Stimulated activated CD4-positive, alpha-beta T cell treated with anti-CD3 and anti-CD28 coated beads, Interleukin-4, amount 100 ng/mL, for 1 hour (primary cell): ENCODE measurements at regions not wholly inside any gene's neighbourhood (a gene's known extent, or its start where the extent isn't known, plus 50 kb on each side); places are given as distances from the start of the nearest gene placed in this dataset.

Experiments
- DNase-seq: peaks from one replicate; pipeline ENCODE4 v3.0.0-alpha.2; 2020

DNA sequence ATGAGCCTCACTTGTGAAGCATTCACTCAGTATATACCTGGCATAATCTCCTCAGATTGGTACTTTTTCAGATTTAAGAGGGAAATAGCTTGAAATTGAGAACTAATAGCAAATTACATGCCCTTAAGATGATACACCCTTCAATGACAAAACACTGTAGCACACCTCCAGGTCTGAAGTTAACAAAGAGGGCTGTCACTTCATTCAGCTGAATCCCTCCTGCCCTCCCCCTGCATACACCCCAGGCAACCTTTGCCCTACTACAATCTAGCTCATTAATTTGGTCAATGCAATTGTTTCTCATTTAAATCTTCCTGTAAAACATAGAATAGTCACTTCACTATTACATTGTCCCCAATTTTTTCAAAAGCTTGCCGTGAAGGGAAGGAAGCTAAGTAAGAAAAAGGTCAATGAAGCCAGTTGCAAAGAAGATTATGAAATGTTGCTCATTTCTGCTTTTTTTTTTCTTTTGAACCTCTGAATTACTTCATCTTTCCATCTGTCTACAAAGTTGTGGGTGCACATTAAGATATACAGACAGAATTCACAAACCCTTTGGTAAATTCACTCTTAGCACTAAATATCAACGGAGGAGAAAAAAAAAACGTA, 294.8 kb upstream of the PTGER4 start:
- DNase-seq = no peak

DNA sequence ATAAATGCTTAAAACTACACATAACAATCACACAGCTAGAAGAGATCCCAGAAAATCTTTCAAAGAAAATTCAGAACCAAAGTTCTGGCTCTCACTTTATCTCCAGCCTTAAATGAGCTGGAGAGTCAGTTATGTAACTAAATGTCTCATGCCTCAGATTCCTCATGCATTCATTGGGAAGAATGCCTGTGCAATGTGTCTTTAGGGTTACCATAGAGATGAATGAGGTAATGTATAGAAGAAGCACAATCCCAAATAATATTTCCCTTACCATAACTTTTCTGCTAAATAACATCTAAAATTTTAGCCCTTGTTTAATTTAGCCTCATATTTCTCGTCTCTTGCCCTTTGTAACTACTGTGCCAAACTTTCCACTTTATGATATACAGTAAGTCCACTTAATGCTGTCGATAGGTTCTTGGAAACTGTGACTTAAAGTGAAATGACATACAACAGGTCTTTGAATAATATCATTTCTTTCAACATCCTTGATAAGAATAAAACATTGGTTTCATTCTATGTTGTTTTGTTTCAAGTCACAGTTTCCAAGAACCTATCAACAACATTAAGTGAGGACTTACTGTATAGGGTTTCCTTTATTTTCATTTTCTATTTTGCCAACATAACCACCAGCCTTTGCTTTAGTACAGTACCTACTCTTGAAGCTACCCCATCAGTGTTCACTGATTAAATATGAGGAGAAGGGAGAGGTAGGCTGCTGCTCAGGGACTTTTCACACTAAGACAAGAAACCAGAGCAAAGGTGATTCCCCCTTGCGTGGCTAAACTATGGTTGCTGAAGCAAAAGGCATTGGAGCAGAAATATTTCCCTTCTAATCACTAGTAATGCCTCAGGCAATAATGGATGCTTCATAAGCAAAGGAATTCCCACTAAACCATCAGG, 295.7 kb upstream of the PTGER4 start:
- DNase-seq = no peak

DNA sequence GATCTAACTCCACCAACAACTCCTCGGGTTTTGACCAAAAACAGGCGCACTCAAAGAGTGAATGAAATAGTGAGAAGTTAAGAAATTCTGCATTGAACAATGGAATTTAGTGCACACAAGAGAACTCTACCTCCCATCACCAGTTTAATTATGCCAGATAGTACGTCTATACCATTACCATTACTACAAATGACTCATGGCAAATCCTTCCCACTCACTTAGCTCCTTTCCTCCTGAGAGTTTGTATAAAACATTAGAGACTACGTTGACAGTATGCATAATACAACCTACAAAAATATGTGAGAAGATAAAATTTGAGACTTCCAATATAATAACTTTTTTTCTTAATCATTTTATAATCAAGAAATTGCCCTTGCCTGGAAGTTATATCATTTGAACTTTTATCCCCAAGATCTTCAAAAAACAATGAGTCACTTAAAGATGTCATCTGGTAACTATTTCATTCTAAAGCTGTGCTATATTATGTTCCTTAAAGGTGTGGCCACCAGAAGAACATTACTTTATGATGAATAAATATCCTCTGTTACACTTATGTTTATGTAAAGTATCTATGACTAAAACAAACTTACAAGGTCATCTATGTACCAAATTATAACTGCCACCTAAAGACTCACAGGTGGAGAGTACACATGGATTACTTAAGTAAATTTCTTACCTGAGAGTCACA, 297.9 kb upstream of the PTGER4 start:
- no peak for DNase-seq

DNA sequence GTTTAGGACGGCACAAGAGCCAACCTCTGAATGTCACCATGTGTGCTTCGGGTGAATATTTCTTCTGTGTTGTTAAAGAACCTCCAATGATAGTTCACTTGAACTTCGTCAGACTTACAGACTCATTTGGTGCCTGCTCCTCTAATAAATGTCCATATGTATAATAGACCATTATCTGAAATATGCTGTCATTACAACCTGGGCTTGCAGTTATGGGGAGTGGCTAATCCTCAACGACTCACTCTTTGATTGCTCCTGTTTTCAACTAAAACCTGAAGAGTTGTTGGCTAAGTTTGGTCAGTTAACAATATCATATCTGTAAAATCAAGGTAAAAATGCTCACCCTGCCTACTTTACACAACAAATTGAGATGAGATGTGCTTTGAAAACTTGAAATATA, 298.7 kb upstream of the PTGER4 start:
- DNase-seq = no peak

DNA sequence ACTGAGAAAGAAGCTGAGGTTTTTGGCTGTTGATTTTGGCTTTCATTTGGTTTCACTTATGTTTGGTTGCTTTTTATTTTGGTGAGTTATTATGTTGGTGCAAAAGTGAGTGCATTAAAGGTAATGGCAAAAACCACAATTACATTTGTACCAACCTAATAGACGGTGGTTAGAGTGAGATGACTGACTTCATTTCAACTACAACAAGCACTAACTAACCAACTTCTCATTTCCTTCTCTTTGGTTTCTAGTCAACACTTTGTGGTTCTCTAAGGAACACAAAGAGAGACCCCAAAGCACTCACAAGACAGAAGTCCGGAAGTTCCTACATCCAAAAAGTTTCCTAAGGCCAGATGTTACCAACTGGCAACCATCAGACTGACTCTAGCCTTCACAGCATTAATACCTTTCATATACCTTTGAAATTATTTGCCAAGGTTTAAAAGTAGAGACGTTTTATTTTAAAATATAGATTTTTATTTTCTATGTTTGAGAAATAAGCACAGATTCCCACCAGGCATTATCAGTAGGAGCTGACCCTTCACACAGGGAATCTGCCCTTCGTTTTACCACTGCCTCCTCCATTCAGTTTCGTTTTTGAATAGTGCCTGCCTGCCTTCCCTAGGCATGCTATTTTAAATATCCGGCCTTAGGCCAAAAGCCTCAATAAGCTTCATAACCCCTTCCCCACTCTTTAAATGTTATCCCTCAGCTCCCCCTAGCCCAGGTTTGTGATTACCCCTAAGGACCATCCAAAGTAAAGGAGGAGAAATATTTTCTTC, 301.1 kb upstream of the PTGER4 start:
- no peak for DNase-seq

DNA sequence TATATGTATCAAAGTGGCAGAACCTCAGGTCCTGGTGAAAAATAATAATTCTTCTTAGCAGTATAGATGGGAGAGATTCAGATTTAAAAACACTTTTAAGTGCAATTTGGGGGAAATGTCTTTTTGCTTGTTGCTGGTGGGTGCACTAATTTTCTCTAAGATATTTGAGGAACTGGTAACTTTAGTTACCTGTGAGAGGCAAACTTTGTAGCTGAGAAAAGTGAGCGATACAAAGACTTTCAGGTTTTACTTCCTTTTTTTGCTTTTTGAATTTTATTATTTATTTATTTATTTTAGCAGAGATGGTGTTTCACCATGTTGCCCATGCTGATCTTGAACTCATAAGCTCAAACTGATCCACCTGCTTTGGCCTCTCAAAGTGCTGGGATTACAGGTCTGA, 303.1 kb upstream of the PTGER4 start:
- DNase-seq = no peak

DNA sequence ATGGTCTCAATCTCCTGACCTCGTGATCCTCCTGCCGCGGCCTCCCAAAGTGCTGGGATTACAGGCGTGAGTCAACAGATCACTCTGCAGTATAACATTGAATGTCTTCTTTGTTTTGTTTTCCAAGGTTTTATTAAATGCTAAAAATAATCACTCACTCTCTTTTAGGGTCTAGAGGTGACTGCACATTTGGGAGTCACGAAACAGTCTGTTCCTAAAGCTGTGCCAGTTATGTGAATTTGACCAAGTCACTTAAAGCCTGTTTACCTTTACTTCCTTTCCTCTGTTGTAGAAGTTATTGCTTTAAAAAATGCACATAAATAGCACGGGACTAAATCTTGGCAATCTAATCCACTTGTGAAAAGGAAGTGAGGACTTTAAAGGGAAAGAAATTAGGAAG, 304.9 kb upstream of the PTGER4 start:
- no peak for DNase-seq

DNA sequence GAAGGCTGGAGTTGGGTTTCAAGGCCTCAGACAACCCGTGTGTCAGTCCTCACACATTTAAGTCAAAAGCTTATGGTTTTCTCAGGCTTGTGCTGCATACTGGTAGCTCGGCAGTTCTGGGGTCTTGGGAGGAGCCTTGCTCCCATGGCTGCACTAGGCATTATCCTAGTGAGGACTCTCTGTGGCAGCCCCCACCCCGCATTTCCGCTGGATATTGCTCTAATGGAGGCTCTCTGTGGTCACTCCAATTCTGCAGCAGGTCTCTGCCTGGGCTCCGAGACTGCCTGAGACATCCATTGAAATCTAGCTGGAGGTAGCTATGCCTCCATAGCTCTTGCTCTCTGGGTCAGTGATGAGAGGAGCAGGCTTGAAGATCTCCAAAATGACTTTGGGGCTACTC, 311.5 kb upstream of the PTGER4 start:
- DNase-seq = no peak

DNA sequence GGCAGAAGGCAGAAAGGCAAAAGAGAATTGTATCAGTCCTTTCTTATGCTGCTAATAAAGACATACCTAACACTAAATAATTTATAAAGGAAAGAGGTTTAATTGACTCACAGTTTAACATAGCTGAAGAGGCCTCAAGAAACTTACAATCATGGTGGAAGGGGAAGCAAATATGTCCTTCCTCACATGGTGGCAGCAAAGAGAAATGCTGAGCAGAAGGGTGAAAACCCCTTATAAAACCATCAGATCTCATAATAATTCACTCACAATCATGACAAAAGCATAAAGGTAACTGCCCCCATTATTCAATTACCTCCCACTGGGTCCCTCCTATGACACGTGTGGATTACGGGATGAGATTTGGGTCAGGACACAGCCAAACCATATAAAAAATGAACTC, 312.5 kb upstream of the PTGER4 start:
- DNase-seq = no peak

DNA sequence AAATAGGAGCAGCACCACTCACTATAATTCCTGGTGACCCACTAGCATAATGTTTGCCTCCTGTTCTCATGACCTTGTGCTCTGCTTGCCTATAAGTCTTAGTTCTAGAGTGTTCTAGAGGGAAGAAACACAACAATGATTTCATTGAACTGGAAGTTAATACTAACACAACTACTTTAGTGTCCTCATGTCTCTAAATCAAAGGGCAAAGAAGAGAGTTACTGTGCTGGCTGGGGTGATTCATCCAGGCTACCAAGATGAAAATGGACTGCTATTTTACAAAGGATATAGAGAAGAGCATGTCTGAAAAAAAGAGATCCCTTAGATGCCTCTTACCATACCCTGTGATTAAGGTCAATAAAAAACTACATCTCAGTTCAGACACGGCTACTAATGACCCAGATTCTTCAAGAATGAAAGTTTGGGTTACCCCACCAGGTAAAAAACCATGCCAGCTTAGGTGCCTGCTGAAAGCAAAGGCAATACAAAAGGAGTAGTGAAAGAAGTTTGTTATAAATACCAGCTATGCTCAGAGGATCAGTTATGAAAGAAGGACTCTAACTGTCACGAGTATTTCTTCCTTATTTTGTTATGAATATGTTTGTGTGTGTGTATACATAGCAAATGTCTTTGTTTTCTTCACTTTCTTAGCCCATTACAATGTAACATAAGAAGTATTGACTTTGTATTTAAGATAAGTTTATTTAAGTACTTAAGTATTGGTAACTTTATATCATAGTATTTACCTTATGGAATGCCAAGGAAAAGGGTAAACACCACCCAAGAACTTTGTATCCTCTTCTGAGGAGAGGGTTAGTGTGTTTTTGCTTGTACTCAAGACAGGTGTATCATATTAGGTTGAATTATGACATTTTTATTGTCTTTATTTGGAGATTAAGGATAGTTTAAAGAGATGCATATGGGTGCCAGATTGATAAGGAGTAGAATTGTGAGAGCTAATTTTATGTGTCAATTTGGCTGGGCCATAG, 314.1 kb upstream of the PTGER4 start:
- no peak for DNase-seq

DNA sequence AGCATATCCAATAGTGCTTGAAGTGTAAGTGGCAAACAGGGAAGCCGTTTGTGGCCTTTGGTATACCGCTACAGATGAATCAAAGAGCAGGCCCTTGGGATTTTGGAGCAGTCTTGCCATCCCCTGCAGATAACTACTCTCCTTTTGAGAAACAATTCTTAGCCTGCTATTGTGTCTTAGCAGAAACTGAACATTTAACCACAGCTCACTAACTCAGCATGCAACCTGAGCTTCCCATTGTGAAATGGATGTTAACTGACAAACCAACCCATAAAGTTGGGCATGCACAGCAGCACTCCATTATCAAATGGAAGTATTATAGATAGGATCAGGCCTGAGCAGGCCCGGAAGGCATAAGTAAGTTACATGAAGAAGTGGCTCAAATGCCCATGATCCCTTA, 315.3 kb upstream of the PTGER4 start:
- DNase-seq = no peak

DNA sequence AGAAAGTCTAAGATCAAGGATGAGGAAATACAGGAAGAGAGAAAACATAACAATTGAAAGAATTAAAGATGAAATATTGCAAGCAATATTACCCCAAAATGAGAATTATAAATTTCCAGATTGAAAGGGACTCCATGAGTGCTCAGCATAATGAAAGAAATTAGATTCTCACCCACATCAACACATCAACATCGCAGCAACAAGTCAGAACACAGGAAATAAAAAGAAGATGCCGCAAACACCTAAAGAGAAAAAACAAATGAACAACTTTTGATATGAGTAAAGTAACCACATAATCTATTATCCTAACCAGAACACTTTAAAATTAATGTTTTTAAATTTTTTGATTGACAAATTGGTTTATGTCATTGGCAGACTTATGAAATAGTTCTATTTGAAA, 318.3 kb upstream of the PTGER4 start:
- DNase-seq = no peak

DNA sequence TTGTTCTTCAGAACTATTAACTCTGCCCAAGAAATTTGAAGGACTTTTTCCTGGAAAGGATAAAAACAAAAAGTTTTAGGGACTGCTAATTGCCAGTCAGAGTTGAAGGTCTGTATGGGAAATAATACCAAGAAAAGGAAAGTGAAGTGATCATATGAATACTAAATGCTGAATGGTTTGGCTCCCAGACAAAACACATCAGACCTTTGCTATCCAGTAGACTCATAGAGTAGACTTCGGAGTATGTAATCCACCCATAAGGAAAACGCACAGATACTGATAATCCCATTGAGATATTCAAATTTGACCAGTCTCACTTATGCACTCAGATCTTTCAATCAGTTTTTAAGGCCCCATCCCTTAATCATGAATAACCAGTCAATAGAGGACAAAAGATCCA, 319.0 kb upstream of the PTGER4 start:
- no peak for DNase-seq

DNA sequence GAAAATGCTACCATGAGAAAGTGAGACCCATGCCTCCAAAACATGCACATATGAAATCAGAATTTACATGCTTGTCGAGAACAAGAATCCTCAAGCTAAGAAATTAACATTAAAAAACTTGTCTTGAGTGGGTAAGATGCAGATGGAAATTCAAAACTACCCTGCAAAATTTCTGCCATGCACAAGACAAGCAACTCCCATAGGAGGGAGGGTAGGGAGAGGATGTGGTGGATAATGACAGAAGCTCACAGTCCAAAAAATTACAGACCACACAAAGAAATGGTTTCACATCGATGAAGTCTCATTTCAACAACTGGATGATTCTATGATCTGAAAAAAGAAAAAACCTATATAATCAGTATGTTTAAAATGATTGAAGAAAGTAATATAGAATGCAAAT, 319.9 kb upstream of the PTGER4 start:
- DNase-seq = no peak

DNA sequence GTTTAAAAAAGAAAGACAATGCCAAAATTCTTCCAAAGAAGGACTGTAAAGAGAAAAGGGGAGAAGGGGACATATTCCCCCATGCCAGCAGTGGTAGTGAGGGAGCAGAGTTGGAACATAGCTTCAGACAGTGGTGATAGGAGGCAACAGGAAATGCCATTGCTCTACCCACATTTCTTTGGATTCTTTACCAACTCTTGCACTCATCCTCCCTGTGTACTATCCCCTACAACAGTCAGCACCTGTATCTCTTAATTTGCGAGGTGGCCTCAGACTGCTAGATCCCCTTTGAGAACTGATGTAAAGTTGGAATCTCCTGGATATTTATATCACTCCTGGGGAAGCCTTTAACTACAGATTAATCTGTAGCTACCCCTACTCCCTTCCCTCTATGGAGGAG, 320.6 kb upstream of the PTGER4 start:
- DNase-seq = no peak

DNA sequence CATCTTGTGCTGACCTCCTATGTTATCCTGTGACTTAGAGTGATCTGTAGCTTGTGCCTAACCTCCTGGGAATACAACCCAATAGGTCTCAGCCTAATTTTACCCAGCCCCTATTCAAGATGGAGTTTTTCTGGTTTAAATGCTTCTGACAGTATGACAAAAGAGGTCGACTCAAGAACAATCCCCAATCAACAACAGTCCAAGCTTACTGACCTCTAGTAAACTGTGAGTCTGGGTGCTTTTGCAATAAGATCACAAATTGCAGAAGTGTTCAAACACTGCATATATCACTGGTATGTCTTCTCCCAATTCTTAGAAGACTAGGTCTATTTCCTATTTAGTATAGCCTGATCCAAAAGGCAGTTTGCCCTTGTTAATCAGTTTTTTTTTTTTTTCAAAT, 323.5 kb upstream of the PTGER4 start:
- DNase-seq = no peak

DNA sequence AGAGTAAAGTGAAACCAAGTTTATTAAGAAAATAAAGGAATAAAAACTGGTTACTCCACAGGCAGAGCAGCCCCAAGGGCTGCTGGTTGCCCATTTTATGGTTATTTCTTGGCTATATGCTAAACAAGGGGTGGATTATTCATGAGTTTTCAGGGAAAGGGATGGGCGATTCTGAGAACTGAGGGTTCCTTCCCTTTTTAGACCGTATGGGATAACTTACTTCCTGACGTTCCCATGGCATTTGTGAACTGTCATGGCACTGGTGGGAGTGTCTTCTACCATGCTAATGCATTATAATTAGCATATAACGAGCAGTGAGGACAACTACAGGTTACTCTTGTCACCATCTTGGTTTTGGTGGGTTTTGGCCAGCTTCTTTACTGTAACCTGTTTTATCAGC, 323.9 kb upstream of the PTGER4 start:
- no peak for DNase-seq

DNA sequence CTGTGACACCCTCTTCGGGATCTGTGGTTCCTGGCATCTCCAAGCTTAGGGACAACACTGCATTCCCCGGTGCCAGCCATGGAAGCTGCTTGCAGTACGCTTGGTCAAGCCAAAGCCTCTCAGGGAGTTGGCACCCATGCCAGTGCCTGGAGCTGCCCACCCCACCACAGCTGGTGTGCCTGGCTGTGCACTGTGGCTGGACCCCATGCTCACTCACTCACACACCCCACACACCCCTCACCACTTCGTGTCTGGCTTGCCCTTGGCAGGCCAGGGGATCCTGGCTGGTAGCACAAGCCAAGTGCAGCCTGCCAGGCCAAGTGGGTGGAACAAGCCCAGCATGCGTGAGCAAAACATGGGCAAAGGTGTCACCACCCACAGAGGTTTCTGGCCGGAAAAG, 324.5 kb upstream of the PTGER4 start:
- DNase-seq = no peak

DNA sequence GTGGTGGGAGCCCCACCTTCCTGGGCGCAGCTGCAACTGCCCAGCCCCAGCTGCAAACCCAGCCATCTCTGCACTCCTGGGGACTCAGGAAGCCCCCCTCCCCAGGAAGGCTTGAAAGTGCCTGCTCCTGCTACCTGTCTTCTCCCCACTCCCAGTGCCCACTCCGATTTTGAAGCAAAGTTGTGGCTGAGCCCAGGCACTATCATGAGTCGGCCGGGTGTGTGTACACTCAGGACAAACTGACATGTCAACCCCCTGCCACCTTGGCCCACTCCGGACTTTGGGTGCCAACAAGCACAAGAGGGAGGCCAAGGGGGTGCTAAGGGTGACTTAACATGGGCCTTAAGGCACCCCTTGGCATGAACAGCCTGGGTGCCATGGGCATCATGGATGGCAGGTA, 325.5 kb upstream of the PTGER4 start:
- no peak for DNase-seq

DNA sequence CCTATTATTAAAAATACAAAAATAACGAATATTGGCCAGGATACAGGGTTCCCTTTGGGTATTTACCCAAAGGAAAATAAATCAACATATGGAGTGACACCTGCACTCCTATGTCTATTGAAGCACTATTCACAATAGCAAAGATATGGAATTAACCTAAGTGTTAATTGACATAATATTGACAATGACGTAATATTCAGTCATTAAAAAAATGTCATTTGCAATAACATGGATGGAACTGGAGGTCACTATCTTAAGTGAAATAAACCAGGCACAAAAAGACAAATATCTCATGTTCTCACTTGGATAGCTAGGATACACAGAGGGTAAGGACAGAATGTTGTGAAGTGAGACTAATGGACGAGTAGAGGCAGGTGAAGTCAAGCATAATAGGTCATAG, 326.3 kb upstream of the PTGER4 start:
- DNase-seq = no peak

DNA sequence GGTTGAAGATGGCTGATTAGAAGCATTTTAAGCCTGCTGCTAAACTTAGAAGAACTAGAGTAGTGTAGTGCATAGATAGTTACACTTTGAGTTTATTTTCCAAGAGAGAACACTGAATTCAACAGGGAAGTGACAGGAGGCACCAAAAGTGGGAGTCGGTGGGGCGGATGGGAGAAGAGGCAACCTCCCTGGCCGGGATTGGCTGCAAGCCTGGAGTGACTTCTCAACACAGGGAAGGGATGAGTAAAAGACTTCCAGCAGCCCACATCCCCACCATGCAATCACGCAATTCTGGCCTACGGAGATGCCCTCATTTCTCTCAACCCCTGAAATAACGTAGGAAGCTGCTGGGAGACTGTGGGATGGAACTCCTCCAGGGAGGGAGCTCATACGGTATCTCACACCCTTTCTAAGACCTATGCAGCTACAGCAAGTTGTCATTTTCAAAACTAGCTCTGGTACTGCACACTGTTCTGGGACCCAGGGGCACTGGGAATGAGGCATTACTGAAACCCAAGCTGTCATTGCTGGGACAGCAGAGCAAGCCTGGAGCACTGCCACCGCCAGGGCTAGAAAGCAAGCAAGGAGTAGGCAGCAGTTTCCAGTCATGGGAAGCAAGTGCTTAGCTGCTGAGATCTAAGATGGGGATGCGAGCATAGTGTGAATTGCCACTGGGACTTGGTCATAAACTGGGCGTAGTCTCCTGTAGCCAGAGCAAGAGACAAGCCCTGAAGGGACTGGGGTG, 331.6 kb upstream of the PTGER4 start:
- DNase-seq = no peak
